ENCODE measurements at regions not wholly inside any gene's neighbourhood (a gene's known extent, or its start where the extent isn't known, plus 50 kb on each side); places are given as distances from the start of the nearest gene placed in this dataset.

- DNase-seq (ENCODE audit: low read depth, low spot score) (no peak), FAIRE-seq (no peak), ATAC-seq (no peak)
- intact Hi-C loops (cut with micrococcal nuclease; ENCODE audit: unreplicated experiment) = no loop called here
- H3K9me3 ChIP-seq (replicated peaks; ENCODE audit: control insufficient read depth, insufficient read depth, low read length) = no peaks in the 10 kb centered on the region
- no TSS peak for BruUV-seq (replicated peaks)
- H3K4me1 ChIP-seq (ENCODE audit: control insufficient read depth, insufficient read depth, low read length) = no peaks in the 10 kb centered on the region
- POLR2A ChIA-PET = no interaction called here
- H3K9ac ChIP-seq (ENCODE audit: control insufficient read depth, insufficient read depth, low read length) = no peak overlapping the region
- in situ Hi-C loops (cut with MboI) = no loop called here
- no peaks in the 10 kb centered on the region for H4K20me1 ChIP-seq (ENCODE audit: control insufficient read depth, insufficient read depth)
- H3K36me3 ChIP-seq (ENCODE audit: control insufficient read depth in 2 of 2, insufficient read depth in 2 of 2, low read length in 1 of 2) = no peaks in the 10 kb centered on the region
- no peaks in the 10 kb centered on the region for H3K79me2 ChIP-seq (ENCODE audit: control insufficient read depth, insufficient read depth, low read length)
- no peak overlapping the region for H3K27ac ChIP-seq (ENCODE audit: control insufficient read depth, insufficient read depth)
- 37% methylated on average over 3 of the region's 3 CpGs for WGBS (ENCODE audit: insufficient coverage, insufficient replicate concordance, low lambda C conversion rate, missing lambda C conversion rate)
- no peak overlapping the region for H2AFZ ChIP-seq (ENCODE audit: control insufficient read depth, low read depth, low read length)
- SMC1A ChIA-PET (ENCODE audit: uncharacterized antibody, unreplicated experiment) = interaction anchor here (1.1 kb wide), 1 partner anchor 472 kb away, joined by 3 read pairs; no protein-coding TSS in a partner anchor
- RAD21 ChIA-PET (ENCODE audit: unreplicated experiment) = no interaction called here
- no peak overlapping the region for H3K4me3 ChIP-seq
- CTCF ChIA-PET = no interaction called here
- no peak overlapping the region for H3K4me2 ChIP-seq (ENCODE audit: control insufficient read depth, insufficient read depth)
- no peaks in the 10 kb centered on the region for H3K27me3 ChIP-seq (replicated peaks in 1 of 2; ENCODE audit: control insufficient read depth in 2 of 2, insufficient read depth in 2 of 2, low read length in 1 of 2)
- TF ChIP-seq TARDBP (IDR thresholded peaks at IDR 0.05; ENCODE audit: borderline replicate concordance) (no peak), KAT2A (conservative IDR thresholded peaks at IDR 0.05; ENCODE audit: control insufficient read depth, low read depth, low read length) (no peak), FOXM1 (IDR thresholded peaks at IDR 0.05; ENCODE audit: low read depth, low read length) (no peak), IRF3 (IDR thresholded peaks at IDR 0.05) (no peak), PBX3 (IDR thresholded peaks at IDR 0.05; ENCODE audit: insufficient replicate concordance, low read depth, low read length) (no peak), LARP7 (IDR thresholded peaks at IDR 0.05) (no peak), CREB1 (IDR thresholded peaks at IDR 0.05; ENCODE audit: low read depth) (no peak), RBBP5 (conservative IDR thresholded peaks at IDR 0.05) (no peak)
Measured at GRCh38 chrX:28311466-28311865, 275.8 kb upstream of the IL1RAPL1 start.

All from GM12878 (cell line).